LNCaP clone FGC (cell line): ENCODE measurements at regions not wholly inside any gene's neighbourhood (a gene's known extent, or its start where the extent isn't known, plus 50 kb on each side); places are given as distances from the start of the nearest gene placed in this dataset.

Source experiments
- DNase-seq: peaks from one replicate; pipeline ENCODE4 v3.0.0-alpha.2; 2011; ENCODE audit warnings: low read depth
- H3K4me3 ChIP-seq: 2 replicates; pipeline ENCODE4 v1.5.1; 2011; ENCODE audit warnings: mild to moderate bottlenecking, low read depth, low read length, control low read depth
- TF ChIP-seq, protein P1 (sequence below): IDR thresholded peaks from 2 replicates; pipeline ENCODE4 v1.5.1; 2012; ENCODE audit warnings: mild to moderate bottlenecking; ENCODE audit not compliant: control insufficient read depth, insufficient read depth; ENCODE audit errors: extremely low read depth

DNA sequence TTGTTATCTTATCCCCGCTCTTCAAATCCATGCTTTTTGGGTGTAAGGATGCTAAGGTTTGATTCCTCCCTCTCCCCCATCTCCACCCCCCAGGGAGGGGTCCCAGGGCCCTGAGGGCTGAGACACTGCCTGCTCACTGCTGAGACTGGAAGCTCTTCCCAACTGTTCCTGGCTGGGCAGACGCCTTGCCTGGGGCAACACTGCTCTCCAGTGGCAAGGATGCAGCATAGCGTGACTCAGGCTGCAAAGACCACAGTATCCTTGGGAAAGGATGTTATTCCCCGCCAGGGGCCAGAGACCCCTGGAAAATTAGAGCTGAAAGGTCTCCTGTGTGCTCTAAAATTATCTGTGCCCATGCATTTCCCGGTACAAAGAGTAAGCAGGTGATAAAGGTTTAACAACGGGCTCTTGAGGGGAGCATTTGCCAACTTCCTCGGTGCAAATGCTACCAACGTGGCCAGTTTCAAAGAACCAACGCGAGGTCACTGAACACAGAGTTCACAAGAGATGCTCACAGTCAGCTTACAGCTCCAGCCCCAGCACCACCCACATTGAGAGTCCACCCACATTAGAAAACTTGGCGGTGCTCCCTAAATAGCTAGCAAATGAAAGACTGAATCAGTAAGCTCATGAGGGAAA is 271.9 kb downstream of the NSG2 start:
- TF ChIP-seq, protein P1, sequence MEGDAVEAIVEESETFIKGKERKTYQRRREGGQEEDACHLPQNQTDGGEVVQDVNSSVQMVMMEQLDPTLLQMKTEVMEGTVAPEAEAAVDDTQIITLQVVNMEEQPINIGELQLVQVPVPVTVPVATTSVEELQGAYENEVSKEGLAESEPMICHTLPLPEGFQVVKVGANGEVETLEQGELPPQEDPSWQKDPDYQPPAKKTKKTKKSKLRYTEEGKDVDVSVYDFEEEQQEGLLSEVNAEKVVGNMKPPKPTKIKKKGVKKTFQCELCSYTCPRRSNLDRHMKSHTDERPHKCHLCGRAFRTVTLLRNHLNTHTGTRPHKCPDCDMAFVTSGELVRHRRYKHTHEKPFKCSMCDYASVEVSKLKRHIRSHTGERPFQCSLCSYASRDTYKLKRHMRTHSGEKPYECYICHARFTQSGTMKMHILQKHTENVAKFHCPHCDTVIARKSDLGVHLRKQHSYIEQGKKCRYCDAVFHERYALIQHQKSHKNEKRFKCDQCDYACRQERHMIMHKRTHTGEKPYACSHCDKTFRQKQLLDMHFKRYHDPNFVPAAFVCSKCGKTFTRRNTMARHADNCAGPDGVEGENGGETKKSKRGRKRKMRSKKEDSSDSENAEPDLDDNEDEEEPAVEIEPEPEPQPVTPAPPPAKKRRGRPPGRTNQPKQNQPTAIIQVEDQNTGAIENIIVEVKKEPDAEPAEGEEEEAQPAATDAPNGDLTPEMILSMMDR, result peak; percentile 98
- no peak overlapping the region for H3K4me3 ChIP-seq
- DNase-seq, result peak; percentile 13

DNA sequence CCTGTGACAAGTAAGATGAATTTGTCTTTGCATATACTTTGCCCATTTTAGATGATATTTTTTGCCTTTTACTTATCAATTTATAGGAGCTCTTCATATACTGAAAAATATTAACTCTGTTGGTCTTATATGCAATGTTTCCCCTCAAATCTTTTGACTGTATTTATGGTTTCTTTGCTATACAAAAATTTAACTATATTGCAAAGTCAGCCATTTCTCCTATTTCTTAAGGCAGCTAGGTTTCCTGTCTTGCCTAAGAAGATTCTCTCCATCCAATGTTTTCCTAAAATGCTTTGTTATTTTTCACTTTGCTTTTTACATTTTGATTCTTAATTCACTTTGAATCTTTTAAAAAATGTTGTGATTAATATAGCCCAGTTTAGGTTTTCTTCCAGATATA is 273.1 kb downstream of the NSG2 start:
- TF ChIP-seq, protein P1, result no peak
- H3K4me3 ChIP-seq, result no peak overlapping the region
- no peak for DNase-seq

DNA sequence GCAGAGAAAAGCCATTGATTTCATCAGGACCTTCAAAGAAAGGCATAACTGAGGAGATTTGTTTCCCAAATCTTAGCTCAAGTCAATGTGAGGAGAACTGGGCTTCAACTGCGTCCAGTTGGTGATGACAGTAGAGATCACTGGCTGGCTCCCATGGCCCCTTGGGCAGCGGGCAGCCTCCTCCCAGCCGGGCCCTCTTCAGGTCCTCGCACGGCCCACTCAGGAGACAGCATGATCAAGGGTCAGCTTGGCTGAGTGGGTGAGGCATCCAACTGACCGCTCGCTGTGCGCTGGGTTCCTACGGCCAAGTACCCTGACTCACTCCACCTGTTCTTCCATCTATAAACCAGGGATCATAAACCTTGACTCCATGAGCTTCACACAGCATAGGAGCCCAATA is 274.0 kb downstream of the NSG2 start:
- no peak for DNase-seq
- no peak overlapping the region for H3K4me3 ChIP-seq
- TF ChIP-seq, protein P1, result no peak

DNA sequence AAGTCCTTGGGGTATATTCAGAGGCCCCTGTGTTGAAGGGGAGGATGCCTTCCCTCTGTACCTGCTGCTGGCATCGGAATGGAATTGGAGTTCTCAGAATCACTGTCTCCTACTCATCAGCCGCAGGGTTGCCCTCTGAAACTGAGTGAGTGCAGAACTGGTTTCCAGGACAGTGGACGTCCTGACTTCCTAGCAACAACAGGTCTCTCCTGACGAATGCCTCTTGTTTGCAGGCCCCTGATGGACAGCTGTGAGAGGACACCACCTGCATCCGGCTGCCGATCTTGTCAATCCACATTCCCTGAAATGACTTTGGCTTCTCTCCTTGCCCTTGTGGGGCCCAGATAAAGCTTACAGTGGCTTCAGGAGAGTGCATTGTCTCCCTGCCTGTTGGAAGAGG is 274.5 kb downstream of the NSG2 start:
- peak; percentile 13 for DNase-seq
- TF ChIP-seq, protein P1, result no peak
- no peak overlapping the region for H3K4me3 ChIP-seq

DNA sequence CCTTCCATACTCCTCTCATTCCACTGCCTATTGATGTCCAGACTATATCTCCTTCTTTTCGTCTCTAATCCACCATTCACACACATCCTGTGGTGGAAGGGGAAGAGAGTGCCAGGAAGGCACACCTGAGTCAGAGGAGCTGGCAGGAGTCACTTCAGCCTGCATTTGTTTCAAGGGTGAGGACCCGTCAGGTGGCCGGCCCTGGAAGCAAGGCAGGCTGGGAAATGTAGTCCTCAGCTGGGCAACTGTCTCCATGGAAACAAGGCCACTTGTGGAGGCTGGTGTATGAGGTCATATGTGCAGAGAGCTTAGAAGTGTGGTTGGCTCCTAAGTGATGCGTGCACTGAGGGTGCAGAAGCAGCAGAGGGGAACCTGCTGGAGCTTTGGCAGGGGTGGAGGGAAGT is 278.4 kb downstream of the NSG2 start:
- H3K4me3 ChIP-seq, result no peak overlapping the region
- peak; percentile 21 for DNase-seq
- TF ChIP-seq, protein P1, result no peak

DNA sequence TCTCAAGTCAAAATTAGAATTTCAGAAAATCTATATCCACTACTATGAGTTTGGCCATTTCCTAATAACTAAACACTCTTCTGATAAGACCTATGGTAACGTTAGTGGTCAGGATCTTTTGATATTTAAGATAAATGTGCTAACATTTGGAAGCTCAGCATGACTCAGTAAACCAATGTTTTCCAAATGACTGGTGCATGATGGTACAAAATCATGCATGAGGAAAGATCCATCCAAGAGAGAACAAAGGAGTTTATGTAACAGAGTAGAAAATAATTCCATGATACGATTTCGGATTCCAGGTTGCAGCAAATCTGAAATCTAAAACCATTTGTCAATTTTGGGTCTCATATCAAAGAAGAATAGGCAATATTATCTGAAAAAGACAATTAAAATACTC is 279.2 kb downstream of the NSG2 start:
- no peak for DNase-seq
- H3K4me3 ChIP-seq, result no peak overlapping the region
- TF ChIP-seq, protein P1, result no peak

DNA sequence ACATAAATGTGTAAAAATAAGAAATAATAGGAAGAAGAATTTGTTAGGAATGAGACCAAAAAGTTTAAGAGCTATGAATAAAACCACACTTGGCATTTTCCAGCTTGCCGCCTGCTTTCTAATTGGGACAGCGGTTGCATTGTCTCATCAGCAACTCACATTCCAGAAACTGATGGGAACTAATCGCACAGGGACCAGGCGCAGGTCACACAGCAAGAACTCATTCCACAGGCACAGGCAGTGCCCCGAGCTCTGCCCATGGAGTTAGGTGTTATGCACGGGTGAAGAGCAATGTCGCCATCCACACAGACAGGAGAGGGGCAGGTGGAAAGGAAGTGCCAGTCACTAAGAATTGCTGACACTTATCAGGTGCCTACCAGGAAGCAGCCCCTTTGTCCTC is 279.9 kb downstream of the NSG2 start:
- TF ChIP-seq, protein P1, result no peak
- DNase-seq, result no peak
- no peak overlapping the region for H3K4me3 ChIP-seq
